Suprapubic skin (tissue), 4 donors: ENCODE measurements at regions not wholly inside any gene's neighbourhood (a gene's known extent, or its start where the extent isn't known, plus 50 kb on each side); places are given as distances from the start of the nearest gene placed in this dataset.

Experiments
- POLR2A ChIP-seq, 2 donors: fragments of 450-650 bp; IDR thresholded peaks; one replicate each; pipeline ENCODE4 v1.6.1; 2017; ENCODE audit warnings: antibody characterized with exemption in 2 of 2, mild to moderate bottlenecking in 2 of 2, moderate library complexity in 2 of 2
- POLR2AphosphoS5 ChIP-seq, 3 donors: sonication (generic); formaldehyde crosslinking; IDR thresholded peaks; one replicate each; pipeline ENCODE4 v1.6.1; 2017; ENCODE audit warnings: antibody characterized with exemption in 3 of 3
- TF ChIP-seq, protein P1 (sequence below), 2 donors: fragments of 200-600 bp in 1 of 2; fragments of 450-650 bp in 1 of 2; sonication (generic) in 1 of 2; IDR thresholded peaks; one replicate each; pipeline ENCODE4 v1.5.1; 2016 to 2019; ENCODE audit warnings: antibody characterized with exemption in 2 of 2, mild to moderate bottlenecking in 1 of 2, moderate library complexity in 1 of 2

DNA sequence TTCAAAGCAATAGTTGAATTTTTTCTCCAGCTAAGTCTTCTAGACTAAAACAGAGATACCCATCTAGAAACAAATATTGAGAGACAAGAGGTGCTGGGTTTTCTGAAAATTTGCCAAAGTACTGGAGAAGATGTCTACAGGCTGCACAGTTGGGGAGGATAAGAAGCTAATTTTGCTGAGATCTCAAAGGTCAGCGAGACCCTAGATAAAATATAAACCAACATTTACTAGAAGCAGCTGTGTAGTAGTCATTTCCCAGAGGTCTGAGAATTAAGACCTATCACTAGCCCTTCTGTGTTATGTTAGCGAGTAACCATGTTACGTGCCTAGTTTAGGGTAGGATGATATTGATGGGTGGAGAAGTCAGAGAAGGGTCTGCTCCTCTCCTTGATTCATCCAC is 208.5 kb upstream of the TNC start:
- TF ChIP-seq POLR2AphosphoS5 (IDR thresholded peaks at IDR 0.05) (no peak), POLR2A (IDR thresholded peaks at IDR 0.05) (no peak)
- TF ChIP-seq, protein P1, sequence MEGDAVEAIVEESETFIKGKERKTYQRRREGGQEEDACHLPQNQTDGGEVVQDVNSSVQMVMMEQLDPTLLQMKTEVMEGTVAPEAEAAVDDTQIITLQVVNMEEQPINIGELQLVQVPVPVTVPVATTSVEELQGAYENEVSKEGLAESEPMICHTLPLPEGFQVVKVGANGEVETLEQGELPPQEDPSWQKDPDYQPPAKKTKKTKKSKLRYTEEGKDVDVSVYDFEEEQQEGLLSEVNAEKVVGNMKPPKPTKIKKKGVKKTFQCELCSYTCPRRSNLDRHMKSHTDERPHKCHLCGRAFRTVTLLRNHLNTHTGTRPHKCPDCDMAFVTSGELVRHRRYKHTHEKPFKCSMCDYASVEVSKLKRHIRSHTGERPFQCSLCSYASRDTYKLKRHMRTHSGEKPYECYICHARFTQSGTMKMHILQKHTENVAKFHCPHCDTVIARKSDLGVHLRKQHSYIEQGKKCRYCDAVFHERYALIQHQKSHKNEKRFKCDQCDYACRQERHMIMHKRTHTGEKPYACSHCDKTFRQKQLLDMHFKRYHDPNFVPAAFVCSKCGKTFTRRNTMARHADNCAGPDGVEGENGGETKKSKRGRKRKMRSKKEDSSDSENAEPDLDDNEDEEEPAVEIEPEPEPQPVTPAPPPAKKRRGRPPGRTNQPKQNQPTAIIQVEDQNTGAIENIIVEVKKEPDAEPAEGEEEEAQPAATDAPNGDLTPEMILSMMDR (IDR thresholded peaks at IDR 0.05), result no peak
